GM19324 (cell line): ENCODE measurements at regions not wholly inside any gene's neighbourhood (a gene's known extent, or its start where the extent isn't known, plus 50 kb on each side); places are given as distances from the start of the nearest gene placed in this dataset.
"Not testable (repeated sequence)": the region's sequence is repeated elsewhere in the genome, so short reads cannot be mapped to it uniquely, and the experiment has no call there.

Experiments
- ATAC-seq: cut with Tn5 transposase; IDR thresholded peaks from one replicate; pipeline ENCODE4 v1.9.1; 2021; ENCODE audit warnings: mild to moderate bottlenecking, moderate library complexity; ENCODE audit not compliant: unreplicated experiment, low FRiP score

DNA sequence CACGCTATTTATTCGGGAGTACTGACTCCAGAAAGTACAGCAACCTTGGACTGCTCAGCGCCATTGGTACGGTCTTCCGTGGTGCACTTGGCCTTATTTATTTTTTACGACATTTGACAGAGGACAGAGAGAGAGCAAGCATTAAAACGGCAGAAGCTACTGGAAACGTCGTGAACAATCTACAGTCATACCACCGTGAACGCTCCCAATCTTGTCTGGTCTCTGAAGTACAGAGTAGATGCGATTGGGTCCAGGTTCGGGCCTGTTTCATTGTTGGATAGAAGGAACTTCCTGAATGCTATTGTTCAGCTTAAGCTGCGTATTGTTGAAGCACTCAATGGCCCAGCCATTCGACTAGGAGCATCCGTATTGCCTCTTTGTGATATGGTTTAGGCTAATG lies 53.2 kb upstream of the TBL1X start:
- not testable (repeated sequence) for ATAC-seq

- no peak for ATAC-seq
Observed at GRCh38 chrX:9414416-9414815, 50.4 kb upstream of the TBL1X start.
